Esophagus muscularis mucosa (tissue), 4 donors: ENCODE measurements at regions not wholly inside any gene's neighbourhood (a gene's known extent, or its start where the extent isn't known, plus 50 kb on each side); places are given as distances from the start of the nearest gene placed in this dataset.

Source experiments
- DNase-seq: peaks from one replicate; pipeline ENCODE4 v3.0.0-alpha.2; 2017; ENCODE audit errors: extremely low spot score
- H3K27ac ChIP-seq, 4 donors: fragments of 200-600 bp; sonication (generic); replicated peaks in 1 of 4; 1 replicate in 3 of 4; 2 replicates in 1 of 4; pipeline ENCODE4 v1.5.1; 2016 to 2019; ENCODE audit warnings: mild to moderate bottlenecking in 1 of 4
- H3K27me3 ChIP-seq, 4 donors: fragments of 200-600 bp; sonication (generic); one replicate each; pipeline versions ENCODE4 v1.5.1 to v1.6.0; 2016 to 2019
- H3K36me3 ChIP-seq, 4 donors: fragments of 200-600 bp; sonication (generic); one replicate each; pipeline ENCODE4 v1.5.1; 2016 to 2019
- H3K4me1 ChIP-seq, 4 donors: fragments of 200-600 bp; sonication (generic); one replicate each; pipeline ENCODE4 v1.5.1; 2016 to 2019
- H3K4me3 ChIP-seq, 4 donors: fragments of 200-600 bp; sonication (generic); 1 replicate in 2 of 4; 2 replicates in 2 of 4; pipeline ENCODE4 v1.5.1; 2016 to 2019; ENCODE audit warnings: mild to moderate bottlenecking in 4 of 4, moderate library complexity in 1 of 4
- H3K9me3 ChIP-seq, 4 donors: fragments of 200-600 bp; sonication (generic); 1 replicate in 3 of 4; 2 replicates in 1 of 4; pipeline ENCODE4 v1.5.1; 2016 to 2019
- CTCF ChIP-seq, 3 experiments: fragments of 200-600 bp in 2 of 3; fragments of 450-650 bp in 1 of 3; sonication (generic) in 2 of 3; IDR thresholded peaks; one replicate each; pipeline ENCODE4 v1.5.1; 2017 to 2019; ENCODE audit warnings: antibody characterized with exemption in 3 of 3, mild to moderate bottlenecking in 2 of 3, moderate library complexity in 1 of 3
- EP300 ChIP-seq: sonication (generic); formaldehyde crosslinking; IDR thresholded peaks from one replicate; pipeline ENCODE4 v1.6.1; 2017; ENCODE audit warnings: antibody characterized with exemption
- POLR2A ChIP-seq: fragments of 450-650 bp; IDR thresholded peaks from one replicate; pipeline ENCODE4 v1.6.1; 2017; ENCODE audit warnings: antibody characterized with exemption, moderate library complexity, mild to moderate bottlenecking, low read depth
- POLR2AphosphoS5 ChIP-seq, 2 donors: sonication (generic); formaldehyde crosslinking; IDR thresholded peaks; one replicate each; pipeline ENCODE4 v1.6.1; 2017; ENCODE audit warnings: antibody characterized with exemption in 2 of 2
- WGBS: methylation state at CpG from one replicate; pipeline ENCODE4 v1.1.5; 2018; 5-methylcytosine and 5-hydroxymethylcytosine counted together
- intact Hi-C: fragments of 100-400 bp; cut with DNase I; formaldehyde crosslinking; loops from one replicate; pipeline ENCODE4 v1.15.1; 2023

GRCh38 chr16:6246266-6246665 lies 1086.4 kb upstream of the RBFOX1 start:
- DNase-seq, result no peak
- H3K4me3 ChIP-seq, result no peak overlapping the region
- no peaks in the 10 kb centered on the region for H3K36me3 ChIP-seq

GRCh38 chr16:6232056-6232455 lies 1100.6 kb upstream of the RBFOX1 start:
- H3K27ac ChIP-seq, result no peak overlapping the region
- intact Hi-C loops, result no loop called here
- no peak for DNase-seq
- H3K36me3 ChIP-seq, result no peaks in the 10 kb centered on the region
- no peak overlapping the region for H3K4me3 ChIP-seq
- 65% methylated on average over 4 of the region's 4 CpGs for WGBS
- no peaks in the 10 kb centered on the region for H3K4me1 ChIP-seq
- no peaks in the 10 kb centered on the region for H3K27me3 ChIP-seq
- TF ChIP-seq POLR2AphosphoS5 (IDR thresholded peaks at IDR 0.05) (no peak), POLR2A (no peak), CTCF (IDR thresholded peaks at IDR 0.05) (no peak), EP300 (no peak)
- peaks cover 0 to 10% (median 0%) of the 10 kb centered on the region in 4 donors for H3K9me3 ChIP-seq

More at GRCh38 chr16:6246266-6246665, 1086.4 kb upstream of the RBFOX1 start:
- TF ChIP-seq CTCF (IDR thresholded peaks at IDR 0.05) (no peak), POLR2A (no peak), POLR2AphosphoS5 (IDR thresholded peaks at IDR 0.05) (no peak), EP300 (no peak)
- no peaks in the 10 kb centered on the region for H3K4me1 ChIP-seq
- H3K9me3 ChIP-seq, result peaks cover 0 to 3% (median 0%) of the 10 kb centered on the region in 4 donors
- H3K27ac ChIP-seq, result no peak overlapping the region
- intact Hi-C loops, result no loop called here
- no peaks in the 10 kb centered on the region for H3K27me3 ChIP-seq

GRCh38 chr16:6231398-6231797 lies 1101.2 kb upstream of the RBFOX1 start:
- no peak for TF ChIP-seq EP300
- no peak for TF ChIP-seq CTCF (IDR thresholded peaks at IDR 0.05)
- no peak for TF ChIP-seq POLR2A
- TF ChIP-seq POLR2AphosphoS5 (IDR thresholded peaks at IDR 0.05), result no peak
- H3K27me3 ChIP-seq, result no peaks in the 10 kb centered on the region
- no peaks in the 10 kb centered on the region for H3K4me1 ChIP-seq
- H3K4me3 ChIP-seq, result no peak overlapping the region
- H3K9me3 ChIP-seq, result peaks cover 0 to 10% (median 0%) of the 10 kb centered on the region in 4 donors
- 86% methylated on average over 1 of the region's 1 CpG for WGBS
- DNase-seq, result no peak
- no peak overlapping the region for H3K27ac ChIP-seq
- H3K36me3 ChIP-seq, result no peaks in the 10 kb centered on the region
- intact Hi-C loops, result no loop called here

- Histone ChIP-seq H3K27ac (no peak overlapping the region), H3K9me3 (peaks cover 0 to 10% (median 2%) of the 10 kb centered on the region in 4 donors), H3K4me1 (no peaks in the 10 kb centered on the region), H3K4me3 (no peak overlapping the region), H3K36me3 (no peaks in the 10 kb centered on the region), H3K27me3 (no peaks in the 10 kb centered on the region)
- no peak for TF ChIP-seq POLR2A
- no peak for DNase-seq
- intact Hi-C loops, result no loop called here
- WGBS, result 68% methylated on average over 6 of the region's 6 CpGs
These were observed 1103.5 kb upstream of the RBFOX1 start for GRCh38 chr16:6229186-6229585.

- WGBS, result 51% methylated on average over 3 of the region's 3 CpGs
- no peaks in the 10 kb centered on the region for H3K4me1 ChIP-seq
- H3K27ac ChIP-seq, result no peak overlapping the region
- no peaks in the 10 kb centered on the region for H3K9me3 ChIP-seq
- intact Hi-C loops, result no loop called here
- DNase-seq, result no peak
- no peaks in the 10 kb centered on the region for H3K36me3 ChIP-seq
- H3K4me3 ChIP-seq, result no peak overlapping the region
- TF ChIP-seq POLR2AphosphoS5 (IDR thresholded peaks at IDR 0.05) (no peak), POLR2A (no peak), CTCF (IDR thresholded peaks at IDR 0.05) (no peak), EP300 (no peak)
- no peaks in the 10 kb centered on the region for H3K27me3 ChIP-seq
These were observed 1113.8 kb upstream of the RBFOX1 start for GRCh38 chr16:6218855-6219254.
